A549 (cell line): ENCODE measurements at regions not wholly inside any gene's neighbourhood (a gene's known extent, or its start where the extent isn't known, plus 50 kb on each side); places are given as distances from the start of the nearest gene placed in this dataset.

Experiments
- EP300 ChIP-seq, 2 experiments: fragments of >200 bp; sonication (Bioruptor Twin); formaldehyde crosslinking; IDR thresholded peaks; 2 replicates in 1 of 2; 3 replicates in 1 of 2; pipeline ENCODE4 v1.6.1; 2016 to 2017
- HDAC2 ChIP-seq: fragments of 200-600 bp; sonication (generic); IDR thresholded peaks from 2 replicates; pipeline ENCODE4 v1.6.1; 2016
- PHF8 ChIP-seq: fragments of 200-600 bp; sonication (generic); IDR thresholded peaks from 2 replicates; pipeline ENCODE4 v1.6.1; 2016; ENCODE audit warnings: low read depth, mild to moderate bottlenecking, antibody characterized with exemption, moderate library complexity, borderline replicate concordance
- POLR2A ChIP-seq: IDR thresholded peaks from 2 replicates; pipeline ENCODE4 v1.6.1; 2012; ENCODE audit warnings: mild to moderate bottlenecking, low read length
- RFX5 ChIP-seq: fragments of 450-650 bp; IDR thresholded peaks from 2 replicates; pipeline ENCODE4 v1.7.1; 2014; ENCODE audit warnings: antibody characterized with exemption, mild to moderate bottlenecking, moderate library complexity
- SMC3 ChIP-seq: fragments of >200 bp; sonication (Bioruptor Twin); formaldehyde crosslinking; IDR thresholded peaks from 3 replicates; pipeline ENCODE4 v1.6.1; 2018; ENCODE audit warnings: inconsistent platforms
- TF ChIP-seq, protein P1 (sequence below): fragments of >200 bp; sonication (Bioruptor Twin); formaldehyde crosslinking; IDR thresholded peaks from 3 replicates; pipeline ENCODE4 v1.5.1; 2016
- TF ChIP-seq, protein P2 (sequence below): fragments of 150-350 bp; IDR thresholded peaks from 2 replicates; pipeline ENCODE4 v1.6.1; 2014; ENCODE audit warnings: low read depth, mild to moderate bottlenecking, low read length

DNA sequence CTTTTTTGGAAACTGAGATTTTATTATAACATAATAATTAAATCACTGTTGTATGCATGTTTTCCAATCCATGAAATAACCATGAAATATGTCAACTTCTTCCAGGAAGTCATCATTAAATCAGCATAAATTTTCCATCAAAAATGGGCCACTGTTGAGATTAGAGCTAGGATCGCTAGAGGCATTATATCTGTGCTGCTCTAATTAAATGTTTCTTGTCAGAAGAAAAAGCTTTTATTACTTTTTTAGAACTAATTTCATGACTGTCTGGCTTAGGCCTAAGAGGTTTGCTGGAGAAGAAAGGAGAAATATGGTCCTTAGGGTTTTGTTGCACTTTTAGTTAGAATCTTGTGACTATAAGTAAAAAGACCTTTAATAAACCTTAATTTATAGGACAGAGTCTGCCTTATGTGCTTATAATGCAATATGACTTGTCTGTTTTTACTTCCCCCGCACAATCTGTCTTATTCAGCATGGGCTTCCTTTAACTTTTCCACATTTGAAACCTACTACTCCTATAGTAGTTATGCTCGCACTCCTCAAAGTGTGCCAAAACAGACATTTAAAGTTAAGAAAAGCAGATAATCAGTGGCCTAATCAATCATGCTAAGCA is 363.4 kb upstream of the GCFC2 start:
- TF ChIP-seq POLR2A: no peak
- TF ChIP-seq, protein P1, sequence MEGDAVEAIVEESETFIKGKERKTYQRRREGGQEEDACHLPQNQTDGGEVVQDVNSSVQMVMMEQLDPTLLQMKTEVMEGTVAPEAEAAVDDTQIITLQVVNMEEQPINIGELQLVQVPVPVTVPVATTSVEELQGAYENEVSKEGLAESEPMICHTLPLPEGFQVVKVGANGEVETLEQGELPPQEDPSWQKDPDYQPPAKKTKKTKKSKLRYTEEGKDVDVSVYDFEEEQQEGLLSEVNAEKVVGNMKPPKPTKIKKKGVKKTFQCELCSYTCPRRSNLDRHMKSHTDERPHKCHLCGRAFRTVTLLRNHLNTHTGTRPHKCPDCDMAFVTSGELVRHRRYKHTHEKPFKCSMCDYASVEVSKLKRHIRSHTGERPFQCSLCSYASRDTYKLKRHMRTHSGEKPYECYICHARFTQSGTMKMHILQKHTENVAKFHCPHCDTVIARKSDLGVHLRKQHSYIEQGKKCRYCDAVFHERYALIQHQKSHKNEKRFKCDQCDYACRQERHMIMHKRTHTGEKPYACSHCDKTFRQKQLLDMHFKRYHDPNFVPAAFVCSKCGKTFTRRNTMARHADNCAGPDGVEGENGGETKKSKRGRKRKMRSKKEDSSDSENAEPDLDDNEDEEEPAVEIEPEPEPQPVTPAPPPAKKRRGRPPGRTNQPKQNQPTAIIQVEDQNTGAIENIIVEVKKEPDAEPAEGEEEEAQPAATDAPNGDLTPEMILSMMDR: no peak
- TF ChIP-seq EP300 (IDR thresholded peaks at IDR 0.05): no peak
- no peak for TF ChIP-seq RFX5
- TF ChIP-seq, protein P2, sequence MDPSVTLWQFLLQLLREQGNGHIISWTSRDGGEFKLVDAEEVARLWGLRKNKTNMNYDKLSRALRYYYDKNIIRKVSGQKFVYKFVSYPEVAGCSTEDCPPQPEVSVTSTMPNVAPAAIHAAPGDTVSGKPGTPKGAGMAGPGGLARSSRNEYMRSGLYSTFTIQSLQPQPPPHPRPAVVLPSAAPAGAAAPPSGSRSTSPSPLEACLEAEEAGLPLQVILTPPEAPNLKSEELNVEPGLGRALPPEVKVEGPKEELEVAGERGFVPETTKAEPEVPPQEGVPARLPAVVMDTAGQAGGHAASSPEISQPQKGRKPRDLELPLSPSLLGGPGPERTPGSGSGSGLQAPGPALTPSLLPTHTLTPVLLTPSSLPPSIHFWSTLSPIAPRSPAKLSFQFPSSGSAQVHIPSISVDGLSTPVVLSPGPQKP: no peak
- no peak for TF ChIP-seq PHF8
- TF ChIP-seq SMC3: no peak
- no peak for TF ChIP-seq HDAC2
